ENCODE measurements at regions not wholly inside any gene's neighbourhood (a gene's known extent, or its start where the extent isn't known, plus 50 kb on each side); places are given as distances from the start of the nearest gene placed in this dataset.

- no peak overlapping the region for H3K18ac ChIP-seq (ENCODE audit: low read length)
These were observed 121.9 kb downstream of the RBMX2 start for GRCh38 chrX:130523460-130524394.

GRCh38 chrX:130524476-130525194 lies 122.8 kb downstream of the RBMX2 start:
- Histone ChIP-seq H2BK120ac (ENCODE audit: insufficient read depth, low read length, poor library complexity) (no peak overlapping the region), H2AK5ac (ENCODE audit: low read length) (no peak overlapping the region), H3K14ac (ENCODE audit: low read length) (no peak overlapping the region), H3K4me2 (ENCODE audit: low read length) (no peak overlapping the region), H2BK12ac (ENCODE audit: low read length) (no peak overlapping the region), H3K4ac (ENCODE audit: low read depth, low read length) (no peak overlapping the region), H3K9ac (ENCODE audit: low read length) (no peak overlapping the region), H3K4me3 (ENCODE audit: low read depth, low read length) (no peak overlapping the region), H2AFZ (ENCODE audit: insufficient read depth, low read length, poor library complexity) (no peak overlapping the region), H3K23ac (ENCODE audit: low read length) (no peak overlapping the region), H3K79me2 (ENCODE audit: control insufficient read depth, insufficient read depth, low read length, poor library complexity) (no peaks in the 10 kb centered on the region), H2BK5ac (ENCODE audit: low read depth, low read length, poor library complexity) (no peak overlapping the region), H3K18ac (ENCODE audit: low read length) (no peak overlapping the region), H4K8ac (ENCODE audit: low read depth, low read length) (no peak overlapping the region), H3K27me3 (ENCODE audit: insufficient read depth, low read length) (no peaks in the 10 kb centered on the region), H4K91ac (ENCODE audit: low read depth, low read length) (no peak overlapping the region), H3K9me3 (ENCODE audit: insufficient read depth, low read depth, low read length) (no peaks in the 10 kb centered on the region), H3K79me1 (ENCODE audit: low read length) (no peaks in the 10 kb centered on the region), H3K4me1 (ENCODE audit: control insufficient read depth in 1 of 2, insufficient read depth in 2 of 2, low read length in 2 of 2) (no peaks in the 10 kb centered on the region), H3K36me3 (ENCODE audit: control insufficient read depth in 1 of 2, insufficient read depth in 2 of 2, low read length in 2 of 2) (no peaks in the 10 kb centered on the region), H3K27ac (ENCODE audit: low read depth, low read length) (no peak overlapping the region), H4K12ac (ENCODE audit: low read depth, low read length) (no peak overlapping the region)
- no CpG with 5 or more reads among the region's 6 CpGs for WGBS (ENCODE audit: extremely low coverage, insufficient coverage, insufficient read length)
- DNase-seq = no peak

More at GRCh38 chrX:130523460-130524394, 121.9 kb downstream of the RBMX2 start:
- Histone ChIP-seq H2BK5ac (ENCODE audit: low read depth, low read length, poor library complexity) (no peak overlapping the region), H3K23ac (ENCODE audit: low read length) (no peak overlapping the region), H3K27me3 (ENCODE audit: insufficient read depth, low read length) (no peaks in the 10 kb centered on the region), H2BK120ac (ENCODE audit: insufficient read depth, low read length, poor library complexity) (no peak overlapping the region), H2AK5ac (ENCODE audit: low read length) (no peak overlapping the region), H3K4me1 (ENCODE audit: control insufficient read depth in 1 of 2, insufficient read depth in 2 of 2, low read length in 2 of 2) (no peaks in the 10 kb centered on the region), H3K9ac (ENCODE audit: low read length) (no peak overlapping the region), H3K14ac (ENCODE audit: low read length) (no peak overlapping the region), H2BK12ac (ENCODE audit: low read length) (no peak overlapping the region), H3K79me1 (ENCODE audit: low read length) (no peaks in the 10 kb centered on the region), H3K4ac (ENCODE audit: low read depth, low read length) (no peak overlapping the region), H4K91ac (ENCODE audit: low read depth, low read length) (no peak overlapping the region), H3K4me3 (ENCODE audit: low read depth, low read length) (peak overlapping the region; percentile 49), H3K4me2 (ENCODE audit: low read length) (peak overlapping the region; percentile 38), H2AFZ (ENCODE audit: insufficient read depth, low read length, poor library complexity) (no peak overlapping the region), H4K12ac (ENCODE audit: low read depth, low read length) (no peak overlapping the region), H3K9me3 (ENCODE audit: insufficient read depth, low read depth, low read length) (no peaks in the 10 kb centered on the region), H4K8ac (ENCODE audit: low read depth, low read length) (no peak overlapping the region), H3K36me3 (ENCODE audit: control insufficient read depth in 1 of 2, insufficient read depth in 2 of 2, low read length in 2 of 2) (no peaks in the 10 kb centered on the region), H3K27ac (ENCODE audit: low read depth, low read length) (no peak overlapping the region), H3K79me2 (ENCODE audit: control insufficient read depth, insufficient read depth, low read length, poor library complexity) (no peaks in the 10 kb centered on the region)
- DNase-seq = peak in 1 of 2 donors; percentile 23
- WGBS (ENCODE audit: extremely low coverage, insufficient coverage, insufficient read length) = no CpG with 5 or more reads among the region's 42 CpGs

- H2BK12ac ChIP-seq (ENCODE audit: low read length) = no peak overlapping the region
- H3K18ac ChIP-seq (ENCODE audit: low read length) = no peak overlapping the region
- no peak overlapping the region for H4K12ac ChIP-seq (ENCODE audit: low read depth, low read length)
- no peaks in the 10 kb centered on the region for H3K9me3 ChIP-seq (ENCODE audit: insufficient read depth, low read depth, low read length)
- H2BK120ac ChIP-seq (ENCODE audit: insufficient read depth, low read length, poor library complexity) = no peak overlapping the region
- no peaks in the 10 kb centered on the region for H3K4me1 ChIP-seq (ENCODE audit: control insufficient read depth in 1 of 2, insufficient read depth in 2 of 2, low read length in 2 of 2)
- peak in 1 of 2 donors; percentile 9 for DNase-seq
- WGBS (ENCODE audit: extremely low coverage, insufficient coverage, insufficient read length) = no CpG with 5 or more reads among the region's 4 CpGs
- no peaks in the 10 kb centered on the region for H3K27me3 ChIP-seq (ENCODE audit: insufficient read depth, low read length)
- H3K4ac ChIP-seq (ENCODE audit: low read depth, low read length) = no peak overlapping the region
- no peak overlapping the region for H3K4me3 ChIP-seq (ENCODE audit: low read depth, low read length)
- no peak overlapping the region for H3K23ac ChIP-seq (ENCODE audit: low read length)
- no peak overlapping the region for H3K14ac ChIP-seq (ENCODE audit: low read length)
- no peak overlapping the region for H3K27ac ChIP-seq (ENCODE audit: low read depth, low read length)
- H4K8ac ChIP-seq (ENCODE audit: low read depth, low read length) = no peak overlapping the region
- no peaks in the 10 kb centered on the region for H3K36me3 ChIP-seq (ENCODE audit: control insufficient read depth in 1 of 2, insufficient read depth in 2 of 2, low read length in 2 of 2)
- no peak overlapping the region for H3K4me2 ChIP-seq (ENCODE audit: low read length)
- H3K79me2 ChIP-seq (ENCODE audit: control insufficient read depth, insufficient read depth, low read length, poor library complexity) = no peaks in the 10 kb centered on the region
- no peak overlapping the region for H2AFZ ChIP-seq (ENCODE audit: insufficient read depth, low read length, poor library complexity)
- no peak overlapping the region for H3K9ac ChIP-seq (ENCODE audit: low read length)
- no peak overlapping the region for H2AK5ac ChIP-seq (ENCODE audit: low read length)
- no peak overlapping the region for H2BK5ac ChIP-seq (ENCODE audit: low read depth, low read length, poor library complexity)
- H4K91ac ChIP-seq (ENCODE audit: low read depth, low read length) = no peak overlapping the region
- H3K79me1 ChIP-seq (ENCODE audit: low read length) = no peaks in the 10 kb centered on the region
These were observed 127.7 kb downstream of the RBMX2 start for GRCh38 chrX:130529531-130529930.

GRCh38 chrX:130531066-130531465 lies 129.3 kb downstream of the RBMX2 start:
- no peak for DNase-seq
- Histone ChIP-seq H3K14ac (ENCODE audit: low read length) (no peak overlapping the region), H3K4me1 (ENCODE audit: control insufficient read depth in 1 of 2, insufficient read depth in 2 of 2, low read length in 2 of 2) (no peaks in the 10 kb centered on the region), H3K9ac (ENCODE audit: low read length) (no peak overlapping the region), H3K23ac (ENCODE audit: low read length) (no peak overlapping the region), H2BK12ac (ENCODE audit: low read length) (no peak overlapping the region), H2BK5ac (ENCODE audit: low read depth, low read length, poor library complexity) (no peak overlapping the region), H3K79me1 (ENCODE audit: low read length) (no peaks in the 10 kb centered on the region), H4K8ac (ENCODE audit: low read depth, low read length) (no peak overlapping the region), H3K4ac (ENCODE audit: low read depth, low read length) (no peak overlapping the region), H3K27me3 (ENCODE audit: insufficient read depth, low read length) (no peaks in the 10 kb centered on the region), H3K4me3 (ENCODE audit: low read depth, low read length) (no peak overlapping the region), H3K9me3 (ENCODE audit: insufficient read depth, low read depth, low read length) (no peaks in the 10 kb centered on the region), H3K27ac (ENCODE audit: low read depth, low read length) (no peak overlapping the region), H3K36me3 (ENCODE audit: control insufficient read depth in 1 of 2, insufficient read depth in 2 of 2, low read length in 2 of 2) (no peaks in the 10 kb centered on the region), H4K12ac (ENCODE audit: low read depth, low read length) (no peak overlapping the region), H3K79me2 (ENCODE audit: control insufficient read depth, insufficient read depth, low read length, poor library complexity) (no peaks in the 10 kb centered on the region), H3K18ac (ENCODE audit: low read length) (no peak overlapping the region), H2AFZ (ENCODE audit: insufficient read depth, low read length, poor library complexity) (no peak overlapping the region), H3K4me2 (ENCODE audit: low read length) (no peak overlapping the region), H2AK5ac (ENCODE audit: low read length) (no peak overlapping the region), H4K91ac (ENCODE audit: low read depth, low read length) (no peak overlapping the region), H2BK120ac (ENCODE audit: insufficient read depth, low read length, poor library complexity) (no peak overlapping the region)

All from trophoblast cell (in vitro differentiated cells and primary cell).